Spinal cord (tissue), 9 donors: ENCODE measurements at regions not wholly inside any gene's neighbourhood (a gene's known extent, or its start where the extent isn't known, plus 50 kb on each side); places are given as distances from the start of the nearest gene placed in this dataset.

ENCODE experiments used
- DNase-seq, 6 donors: peaks; one replicate each; pipeline versions ENCODE4 v3.0.0 to v3.0.0-alpha.2; 2013 to 2015; ENCODE audit warnings: low spot score in 6 of 6, low read depth in 4 of 6
- H3K27ac ChIP-seq: one replicate; pipeline ENCODE4 v1.5.1; 2013; ENCODE audit warnings: low read depth, low read length, control low read depth
- H3K27me3 ChIP-seq: one replicate; pipeline ENCODE4 v1.6.1; 2013; ENCODE audit warnings: low read length; ENCODE audit not compliant: control insufficient read depth, insufficient read depth
- H3K36me3 ChIP-seq: one replicate; pipeline ENCODE4 v1.6.1; 2013; ENCODE audit warnings: low read length; ENCODE audit not compliant: control insufficient read depth, insufficient read depth
- H3K4me1 ChIP-seq: one replicate; pipeline ENCODE4 v1.6.1; 2013; ENCODE audit warnings: low read length; ENCODE audit not compliant: control insufficient read depth, insufficient read depth
- H3K4me3 ChIP-seq: one replicate; pipeline ENCODE4 v1.5.1; 2013; ENCODE audit warnings: low read depth, low read length, control low read depth
- H3K9me3 ChIP-seq: one replicate; pipeline ENCODE4 v1.6.1; 2013; ENCODE audit warnings: low read length; ENCODE audit not compliant: control insufficient read depth, insufficient read depth
- WGBS: methylation state at CpG from one replicate; pipeline ENCODE4 v1.1.5; 2013; ENCODE audit warnings: missing lambda C conversion rate; ENCODE audit not compliant: insufficient coverage; 5-methylcytosine and 5-hydroxymethylcytosine counted together
- donor health status: healthy.

DNA sequence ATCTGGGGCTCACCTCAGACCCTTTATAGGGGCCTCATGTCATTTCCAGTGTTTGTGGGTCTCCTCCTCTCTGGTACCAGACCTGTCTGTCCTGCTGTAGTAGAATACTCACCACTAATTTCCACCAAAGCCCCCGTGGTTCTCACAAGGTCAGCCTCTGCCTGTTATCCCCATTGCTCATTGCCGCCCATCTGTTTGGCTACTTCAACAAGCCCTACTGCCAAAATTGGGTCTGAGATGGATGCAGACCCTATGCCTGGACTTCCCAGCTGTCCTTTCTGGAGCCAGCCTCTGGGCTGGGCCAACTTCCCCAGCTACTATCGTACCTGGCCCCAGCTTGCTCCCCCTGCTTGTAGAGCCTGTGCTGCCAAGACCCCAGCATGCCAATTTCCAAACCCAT, 152.1 kb upstream of the ISX start:
- H3K4me3 ChIP-seq = no peak overlapping the region
- 73% methylated on average over 2 of the region's 3 CpGs for WGBS
- H3K36me3 ChIP-seq = no peaks in the 10 kb centered on the region
- no peaks in the 10 kb centered on the region for H3K4me1 ChIP-seq
- peak in 1 of 6 donors; percentile 31 for DNase-seq
- H3K27ac ChIP-seq = no peak overlapping the region
- no peaks in the 10 kb centered on the region for H3K27me3 ChIP-seq
- H3K9me3 ChIP-seq = no peaks in the 10 kb centered on the region

DNA sequence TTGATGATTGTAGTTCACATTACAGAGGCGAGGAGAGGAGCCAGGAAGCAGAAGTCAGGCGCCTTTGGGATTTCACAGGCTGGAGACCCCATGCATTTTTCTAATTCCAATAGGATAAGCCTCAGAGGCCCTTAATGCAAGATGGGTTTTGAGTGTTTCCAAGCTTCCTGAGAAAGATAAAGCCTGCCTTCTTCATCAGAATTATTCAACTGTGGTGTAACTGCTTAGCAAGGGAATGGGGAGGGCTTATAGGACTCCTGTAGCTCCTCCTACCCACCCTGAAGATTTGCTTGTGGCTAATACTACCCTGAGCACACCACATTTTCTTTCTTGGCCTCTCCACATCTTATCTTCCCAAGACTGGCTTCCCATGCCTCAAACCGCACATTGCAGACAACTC, 151.1 kb upstream of the ISX start:
- H3K36me3 ChIP-seq = no peaks in the 10 kb centered on the region
- 61% methylated on average over 3 of the region's 3 CpGs for WGBS
- H3K27ac ChIP-seq = no peak overlapping the region
- H3K4me1 ChIP-seq = no peaks in the 10 kb centered on the region
- H3K9me3 ChIP-seq = no peaks in the 10 kb centered on the region
- H3K4me3 ChIP-seq = no peak overlapping the region
- DNase-seq = peak in 1 of 6 donors; percentile 36
- no peaks in the 10 kb centered on the region for H3K27me3 ChIP-seq

DNA sequence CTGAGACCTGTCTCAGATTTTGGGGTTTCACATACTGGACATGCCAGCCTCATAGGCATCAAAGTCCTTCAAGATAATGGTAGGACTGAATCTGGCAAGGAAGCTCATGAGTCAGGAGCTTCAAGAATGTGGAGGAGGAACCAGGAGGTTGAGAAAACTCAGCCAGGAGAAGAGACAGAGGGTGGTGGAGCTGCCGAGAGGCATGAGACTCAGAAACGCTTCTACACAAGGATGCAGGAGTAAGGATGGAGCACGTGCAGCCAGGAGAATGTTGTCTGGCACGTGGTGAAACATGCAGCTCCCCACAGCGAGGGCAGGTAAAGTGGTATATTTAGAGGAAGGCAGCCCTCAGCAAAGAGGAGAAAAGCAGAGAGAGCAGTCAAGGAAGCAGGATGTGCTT, 148.7 kb upstream of the ISX start:
- DNase-seq = no peak
- Histone ChIP-seq H3K27me3 (no peaks in the 10 kb centered on the region), H3K9me3 (no peaks in the 10 kb centered on the region), H3K27ac (no peak overlapping the region), H3K4me3 (no peak overlapping the region), H3K4me1 (no peaks in the 10 kb centered on the region), H3K36me3 (no peaks in the 10 kb centered on the region)
- 91% methylated on average over 5 of the region's 5 CpGs for WGBS

DNA sequence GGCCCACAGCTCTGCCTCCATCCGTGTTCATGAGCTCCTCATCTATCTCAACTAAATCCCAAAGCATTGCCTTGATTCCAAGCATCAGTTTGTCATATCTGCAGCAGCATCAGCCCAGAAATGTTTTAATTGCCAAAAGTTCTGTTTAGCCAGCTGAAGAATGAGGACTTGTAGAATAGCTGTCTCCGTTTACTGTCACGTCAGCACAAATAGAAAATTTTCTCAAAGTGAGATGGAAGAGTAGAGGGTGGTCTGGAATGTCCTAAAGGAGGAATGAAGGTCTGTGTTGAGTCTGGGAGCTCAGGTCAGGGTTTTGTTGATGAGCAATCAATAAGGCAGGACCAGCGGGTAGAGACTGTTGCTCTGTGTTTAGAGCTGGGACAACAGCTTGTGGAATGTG, 134.9 kb upstream of the ISX start:
- Histone ChIP-seq H3K36me3 (no peaks in the 10 kb centered on the region), H3K4me1 (no peaks in the 10 kb centered on the region), H3K27me3 (no peaks in the 10 kb centered on the region), H3K27ac (no peak overlapping the region), H3K9me3 (no peaks in the 10 kb centered on the region), H3K4me3 (no peak overlapping the region)
- no peak for DNase-seq
- WGBS = 82% methylated on average over 4 of the region's 4 CpGs

DNA sequence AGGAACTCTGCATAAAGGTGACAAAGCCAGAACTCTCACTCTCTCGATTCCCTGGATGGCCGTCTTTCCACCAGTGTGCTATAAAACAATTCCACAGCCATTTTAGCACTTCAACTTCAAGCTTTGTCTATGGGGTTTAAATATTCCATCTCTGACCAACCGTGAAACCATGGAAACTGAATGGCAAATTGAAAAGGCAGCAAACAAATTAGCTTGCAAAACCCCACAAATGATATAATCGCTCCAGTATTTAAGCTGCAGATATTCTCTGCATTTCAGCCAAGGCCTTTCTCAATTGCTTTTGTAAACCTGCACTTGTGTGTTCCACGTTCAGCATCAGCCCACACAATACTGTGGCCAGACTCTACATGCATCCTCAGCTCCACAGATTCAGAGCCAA, 131.7 kb upstream of the ISX start:
- Histone ChIP-seq H3K27me3 (no peaks in the 10 kb centered on the region), H3K4me1 (no peaks in the 10 kb centered on the region), H3K36me3 (no peaks in the 10 kb centered on the region), H3K4me3 (no peak overlapping the region), H3K27ac (no peak overlapping the region), H3K9me3 (no peaks in the 10 kb centered on the region)
- DNase-seq = peak in 2 of 6 donors; percentile 66 to 78
- WGBS = 25% methylated on average over 3 of the region's 5 CpGs

DNA sequence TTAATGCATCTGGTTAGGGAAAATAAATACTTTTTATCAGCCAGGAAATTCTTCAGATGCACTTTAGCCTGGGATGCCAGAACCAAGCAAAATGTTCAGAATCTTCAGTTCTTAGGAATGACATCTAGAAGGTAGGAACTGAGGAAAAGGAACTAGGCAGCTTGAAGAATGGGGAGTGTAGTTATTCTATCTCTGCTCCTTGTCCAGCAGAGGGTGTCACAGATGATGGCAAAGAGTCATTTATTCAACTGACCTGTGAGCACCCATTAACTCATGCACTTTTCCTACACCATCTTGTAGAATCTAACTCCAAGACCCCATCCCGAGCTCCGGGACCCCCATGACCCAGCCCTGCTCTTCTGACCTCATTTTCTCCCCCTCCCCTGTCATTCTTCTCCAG, 122.1 kb upstream of the ISX start:
- WGBS = 84% methylated on average over 2 of the region's 2 CpGs
- no peak overlapping the region for H3K4me3 ChIP-seq
- H3K27ac ChIP-seq = no peak overlapping the region
- DNase-seq = no peak
- H3K27me3 ChIP-seq = no peaks in the 10 kb centered on the region
- no peaks in the 10 kb centered on the region for H3K36me3 ChIP-seq
- no peaks in the 10 kb centered on the region for H3K4me1 ChIP-seq
- no peaks in the 10 kb centered on the region for H3K9me3 ChIP-seq

DNA sequence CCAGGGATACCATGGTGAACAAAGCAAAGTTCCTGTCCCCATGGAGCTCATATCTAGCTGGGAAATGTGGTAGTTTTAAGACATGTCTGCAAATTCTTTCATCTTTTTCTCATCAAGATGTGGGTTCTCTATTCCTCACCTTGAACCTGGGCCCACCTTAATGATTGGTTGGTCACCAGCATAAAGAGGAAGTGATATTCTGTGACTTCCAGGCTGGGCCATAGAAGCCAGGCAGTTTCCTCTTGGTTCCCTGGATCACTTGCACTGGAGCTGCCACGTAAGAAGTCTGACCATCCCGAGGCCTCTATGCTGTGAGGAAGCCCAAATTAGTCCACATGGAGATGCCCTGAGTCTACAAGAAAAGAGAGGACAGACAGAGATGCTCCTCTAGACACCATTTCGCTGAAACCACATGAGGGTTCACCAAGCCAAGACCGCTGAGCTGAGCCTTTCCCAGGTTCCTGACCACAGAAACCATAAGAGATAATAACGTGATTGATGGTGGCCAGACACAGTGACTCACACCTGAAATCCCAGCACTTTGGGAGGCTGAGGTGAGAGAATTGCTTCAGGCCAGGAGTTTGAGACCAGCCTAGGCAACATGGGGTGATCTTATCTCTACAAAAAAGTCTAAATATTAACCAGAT, 119.5 kb upstream of the ISX start:
- no peak for DNase-seq
- WGBS = 94% methylated on average over 5 of the region's 5 CpGs

DNA sequence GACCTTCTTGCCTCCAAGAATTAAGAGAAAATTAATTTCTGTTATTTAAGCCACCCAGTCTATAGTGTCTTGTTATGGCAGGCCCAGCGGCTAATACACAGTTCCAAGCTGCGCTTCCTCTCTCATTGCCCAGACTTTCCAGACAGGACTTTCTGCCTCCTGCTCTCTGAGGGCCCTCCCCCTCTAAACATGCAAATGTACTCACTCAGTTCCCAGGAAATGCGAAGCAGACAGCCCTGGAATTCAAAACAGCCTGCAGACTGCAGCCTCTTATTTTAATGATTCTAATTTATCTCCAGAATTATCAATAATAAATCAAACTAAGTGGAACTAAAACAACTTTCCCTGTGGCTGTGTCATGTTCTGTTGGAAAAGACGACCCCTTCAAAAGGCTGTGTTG, 115.5 kb upstream of the ISX start:
- Histone ChIP-seq H3K4me1 (peaks cover 11% of the 10 kb centered on the region), H3K27ac (no peak overlapping the region), H3K36me3 (no peaks in the 10 kb centered on the region), H3K27me3 (no peaks in the 10 kb centered on the region), H3K9me3 (no peaks in the 10 kb centered on the region), H3K4me3 (no peak overlapping the region)
- 10% methylated on average over 3 of the region's 4 CpGs for WGBS
- DNase-seq = peak in 3 of 6 donors; percentile 31 to 89 (median 74)

More for the DNA sequence above, 119.5 kb upstream of the ISX start:
- no peaks in the 10 kb centered on the region for H3K27me3 ChIP-seq
- H3K4me3 ChIP-seq = no peak overlapping the region
- H3K27ac ChIP-seq = no peak overlapping the region
- no peaks in the 10 kb centered on the region for H3K9me3 ChIP-seq
- H3K4me1 ChIP-seq = peaks cover 11% of the 10 kb centered on the region
- H3K36me3 ChIP-seq = no peaks in the 10 kb centered on the region

DNA sequence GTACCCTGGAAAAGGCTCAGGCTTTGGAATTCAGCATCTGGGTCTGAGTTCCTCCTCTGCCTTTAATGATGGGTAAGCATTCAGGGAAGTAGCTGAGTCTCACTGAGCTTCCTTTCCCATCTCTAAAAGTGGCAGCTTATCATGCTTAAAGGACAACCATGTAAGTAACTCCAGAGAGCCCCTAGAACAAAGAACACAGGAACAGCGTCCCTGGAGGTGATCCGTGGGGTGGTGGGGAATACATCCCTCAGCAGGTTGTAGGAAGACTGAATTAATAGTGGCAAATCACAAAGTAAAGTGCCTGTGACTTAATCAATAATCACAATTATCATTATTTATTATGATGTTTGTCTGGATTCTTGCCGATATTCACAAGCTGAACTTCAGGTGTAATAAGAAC, 114.7 kb upstream of the ISX start:
- H3K27ac ChIP-seq = no peak overlapping the region
- no CpG with 5 or more reads among the region's 3 CpGs for WGBS
- DNase-seq = no peak
- H3K4me1 ChIP-seq = peaks cover 11% of the 10 kb centered on the region
- no peaks in the 10 kb centered on the region for H3K9me3 ChIP-seq
- H3K36me3 ChIP-seq = no peaks in the 10 kb centered on the region
- no peaks in the 10 kb centered on the region for H3K27me3 ChIP-seq
- H3K4me3 ChIP-seq = no peak overlapping the region

DNA sequence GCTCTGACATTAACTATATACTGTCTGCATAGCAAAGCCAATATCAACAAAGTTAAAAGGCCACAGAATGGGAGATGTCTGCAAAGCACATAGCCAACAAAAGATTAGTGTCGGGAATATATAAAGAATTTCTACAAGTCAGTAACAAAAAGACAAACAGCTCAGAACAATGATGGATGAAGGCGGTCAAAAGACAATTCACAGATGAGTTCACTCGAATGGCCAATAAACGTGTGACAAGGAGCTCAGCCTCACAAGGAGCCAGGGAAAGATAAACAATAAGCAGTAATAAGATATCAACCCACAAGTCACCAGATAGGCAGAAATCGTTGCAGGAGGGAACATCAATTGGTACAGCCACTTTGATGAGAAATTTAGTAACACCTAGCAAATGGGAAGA, 106.0 kb upstream of the ISX start:
- Histone ChIP-seq H3K27me3 (no peaks in the 10 kb centered on the region), H3K4me3 (no peak overlapping the region), H3K36me3 (no peaks in the 10 kb centered on the region), H3K27ac (no peak overlapping the region), H3K4me1 (no peaks in the 10 kb centered on the region), H3K9me3 (no peaks in the 10 kb centered on the region)
- 40% methylated on average over 1 of the region's 5 CpGs for WGBS
- no peak for DNase-seq
